Prostate gland (tissue), 2 donors: ENCODE measurements at regions not wholly inside any gene's neighbourhood (a gene's known extent, or its start where the extent isn't known, plus 50 kb on each side); places are given as distances from the start of the nearest gene placed in this dataset.

ENCODE experiments used
- CTCF ChIP-seq, 4 experiments: fragments of 200-600 bp in 2 of 4; fragments of 450-650 bp in 2 of 4; sonication (generic) in 2 of 4; IDR thresholded peaks; 1 replicate in 3 of 4; 2 replicates in 1 of 4; pipeline ENCODE4 v1.5.1; 2016 to 2019; ENCODE audit warnings: antibody characterized with exemption in 4 of 4, mild to moderate bottlenecking in 2 of 4, moderate library complexity in 2 of 4
- POLR2A ChIP-seq: fragments of 450-650 bp; IDR thresholded peaks from one replicate; pipeline ENCODE4 v1.6.1; 2016; ENCODE audit warnings: antibody characterized with exemption, mild to moderate bottlenecking
- POLR2AphosphoS5 ChIP-seq: sonication (generic); formaldehyde crosslinking; IDR thresholded peaks from one replicate; pipeline ENCODE4 v1.6.1; 2017; ENCODE audit warnings: antibody characterized with exemption

GRCh38 chr9:126240835-126241234 is 85.8 kb upstream of the MVB12B start:
- TF ChIP-seq POLR2A: no peak
- TF ChIP-seq CTCF (IDR thresholded peaks at IDR 0.05): no peak
- TF ChIP-seq POLR2AphosphoS5: no peak
